Neural progenitor cell (in vitro differentiated cells): ENCODE measurements at regions not wholly inside any gene's neighbourhood (a gene's known extent, or its start where the extent isn't known, plus 50 kb on each side); places are given as distances from the start of the nearest gene placed in this dataset.
A peak's percentile ranks its signal among the peaks of the same experiment; 100 is the strongest.
"Not testable (repeated sequence)": the region's sequence is repeated elsewhere in the genome, so short reads cannot be mapped to it uniquely, and the experiment has no call there.

ENCODE experiments used
- DNase-seq: peaks from one replicate; pipeline ENCODE4 v3.0.0-alpha.2; 2016; ENCODE audit warnings: low spot score
- H2AFZ ChIP-seq: fragments of 200-600 bp; sonication (generic); replicated peaks from 2 replicates; pipeline ENCODE4 v1.6.1; 2016; ENCODE audit warnings: antibody characterized with exemption
- H3F3A ChIP-seq: fragments of 200-600 bp; sonication (generic); 2 replicates; pipeline ENCODE4 v1.6.1; 2016; ENCODE audit warnings: antibody characterized with exemption, low read depth
- H3K27ac ChIP-seq: fragments of 200-600 bp; sonication (generic); 2 replicates; pipeline ENCODE4 v1.5.1; 2016; ENCODE audit warnings: mild to moderate bottlenecking
- H3K27me3 ChIP-seq: fragments of 200-600 bp; sonication (generic); 2 replicates; pipeline ENCODE4 v1.6.1; 2016; ENCODE audit warnings: mild to moderate bottlenecking, moderate library complexity
- H3K36me3 ChIP-seq: fragments of 200-600 bp; sonication (generic); 2 replicates; pipeline ENCODE4 v1.5.1; 2016
- H3K4me1 ChIP-seq: fragments of 200-600 bp; sonication (generic); 2 replicates; pipeline ENCODE4 v1.6.1; 2016; ENCODE audit warnings: mixed run types
- H3K4me2 ChIP-seq: fragments of 200-600 bp; sonication (generic); 2 replicates; pipeline ENCODE4 v1.6.1; 2016
- H3K4me3 ChIP-seq: fragments of 200-600 bp; sonication (generic); 2 replicates; pipeline ENCODE4 v1.5.1; 2016
- H3K79me2 ChIP-seq: fragments of 200-600 bp; sonication (generic); 2 replicates; pipeline ENCODE4 v1.6.1; 2016; ENCODE audit warnings: low read depth
- H3K9ac ChIP-seq: fragments of 200-600 bp; sonication (generic); 2 replicates; pipeline ENCODE4 v1.6.1; 2016
- H3K9me3 ChIP-seq: fragments of 200-600 bp; sonication (generic); 2 replicates; pipeline ENCODE4 v1.5.1; 2016; ENCODE audit warnings: low read depth
- H4K20me1 ChIP-seq: fragments of 200-600 bp; sonication (generic); 2 replicates; pipeline ENCODE4 v1.6.1; 2016; ENCODE audit warnings: low read depth
- H3K27ac Mint-ChIP-seq: 3 replicates; pipeline ENCODE4 v1.8.0; 2021; ENCODE audit warnings: mixed read lengths
- H3K27me3 Mint-ChIP-seq: 2 replicates; pipeline ENCODE4 v1.8.0; 2022; ENCODE audit warnings: low read depth, mild to moderate bottlenecking, inconsistent platforms, moderate library complexity, mixed read lengths; ENCODE audit not compliant: insufficient read depth
- H3K36me3 Mint-ChIP-seq: 3 replicates; pipeline ENCODE4 v1.8.0; 2021; ENCODE audit warnings: mixed read lengths
- H3K4me1 Mint-ChIP-seq: 3 replicates; pipeline ENCODE4 v1.8.0; 2021; ENCODE audit warnings: mixed read lengths
- H3K4me3 Mint-ChIP-seq: 3 replicates; pipeline ENCODE4 v1.8.0; 2021; ENCODE audit warnings: mild to moderate bottlenecking, moderate library complexity, mixed read lengths
- H3K9me3 Mint-ChIP-seq: 3 replicates; pipeline ENCODE4 v1.8.0; 2020; ENCODE audit warnings: mixed read lengths
- CTCF ChIP-seq: fragments of 200-600 bp; sonication (generic); IDR thresholded peaks from 2 replicates; pipeline ENCODE4 v1.5.1; 2017; ENCODE audit warnings: antibody characterized with exemption, mild to moderate bottlenecking
- EZH2 ChIP-seq: fragments of 200-600 bp; sonication (generic); IDR thresholded peaks from 2 replicates; pipeline ENCODE4 v1.6.1; 2017; ENCODE audit warnings: antibody characterized with exemption, mild to moderate bottlenecking, moderate library complexity
- EZH2phosphoT487 ChIP-seq: fragments of 200-600 bp; sonication (generic); IDR thresholded peaks from 2 replicates; pipeline ENCODE4 v1.6.1; 2017; ENCODE audit warnings: antibody characterized with exemption

- DNase-seq, result no peak
- Histone ChIP-seq H3K4me3 (no peak overlapping the region), H3K27ac (no peak overlapping the region), H3K79me2 (no peaks in the 10 kb centered on the region), H3K27me3 (no peaks in the 10 kb centered on the region), H3K4me1 (no peaks in the 10 kb centered on the region), H3K9ac (no peak overlapping the region), H2AFZ (no peak overlapping the region), H3K4me2 (no peak overlapping the region), H3K36me3 (no peaks in the 10 kb centered on the region), H4K20me1 (no peaks in the 10 kb centered on the region), H3K9me3 (no peaks in the 10 kb centered on the region), H3F3A (no peaks in the 10 kb centered on the region)
- Mint-ChIP-seq H3K36me3 (no peaks in the 10 kb centered on the region), H3K4me1 (no peaks in the 10 kb centered on the region), H3K4me3 (no peak overlapping the region), H3K27me3 (peaks cover 16% of the 10 kb centered on the region), H3K27ac (no peak overlapping the region), H3K9me3 (peaks cover 15% of the 10 kb centered on the region)
- TF ChIP-seq EZH2phosphoT487, result no peak
Measured at GRCh38 chr16:5175266-5175665, 77.7 kb upstream of the EEF2KMT start.

- Histone ChIP-seq H3K36me3 (no peaks in the 10 kb centered on the region), H3K9me3 (no peaks in the 10 kb centered on the region), H3K27ac (no peak overlapping the region), H2AFZ (peak overlapping the region; percentile 38), H4K20me1 (no peaks in the 10 kb centered on the region), H3K4me1 (peaks cover 18% of the 10 kb centered on the region), H3K9ac (no peak overlapping the region), H3K79me2 (no peaks in the 10 kb centered on the region), H3K4me2 (peak overlapping the region; percentile 49), H3F3A (peaks cover 12% of the 10 kb centered on the region), H3K4me3 (no peak overlapping the region), H3K27me3 (no peaks in the 10 kb centered on the region)
- no peak overlapping the region for H3K4me3 Mint-ChIP-seq
- H3K36me3 Mint-ChIP-seq, result no peaks in the 10 kb centered on the region
- peaks cover 8% of the 10 kb centered on the region for H3K9me3 Mint-ChIP-seq
- TF ChIP-seq CTCF (no peak), EZH2phosphoT487 (no peak), EZH2 (no peak)
- H3K27ac Mint-ChIP-seq, result no peak overlapping the region
- peak; percentile 19 for DNase-seq
- H3K27me3 Mint-ChIP-seq, result peaks cover 8% of the 10 kb centered on the region
- H3K4me1 Mint-ChIP-seq, result peaks cover 6% of the 10 kb centered on the region
Measured at GRCh38 chr16:5166486-5166885, 68.9 kb upstream of the EEF2KMT start.

GRCh38 chr16:5165429-5165828 is 67.8 kb upstream of the EEF2KMT start:
- H3K4me1 Mint-ChIP-seq, H3K27me3 ChIP-seq, H3K4me3 Mint-ChIP-seq, H3K27ac ChIP-seq, H4K20me1 ChIP-seq, H3K36me3 ChIP-seq, H3K4me2 ChIP-seq, H3K36me3 Mint-ChIP-seq, H3K4me3 ChIP-seq, H2AFZ ChIP-seq, H3K27me3 Mint-ChIP-seq, H3K79me2 ChIP-seq, H3K9ac ChIP-seq, DNase-seq, H3K9me3 ChIP-seq, H3K27ac Mint-ChIP-seq: not testable (repeated sequence)
- H3F3A ChIP-seq, result peaks cover 12% of the 10 kb centered on the region
- H3K4me1 ChIP-seq, result peaks cover 20% of the 10 kb centered on the region
- peaks cover 15% of the 10 kb centered on the region for H3K9me3 Mint-ChIP-seq

- peaks cover 26% of the 10 kb centered on the region for H3F3A ChIP-seq
- H3K27ac Mint-ChIP-seq, H3K9me3 ChIP-seq, H3K36me3 Mint-ChIP-seq, H3K36me3 ChIP-seq, H2AFZ ChIP-seq, DNase-seq, H3K4me2 ChIP-seq, H4K20me1 ChIP-seq, H3K27me3 Mint-ChIP-seq, H3K9ac ChIP-seq, H3K4me3 ChIP-seq, H3K27ac ChIP-seq, H3K27me3 ChIP-seq, H3K79me2 ChIP-seq, H3K4me3 Mint-ChIP-seq: not testable (repeated sequence)
- peaks cover 12% of the 10 kb centered on the region for H3K4me1 Mint-ChIP-seq
- H3K4me1 ChIP-seq, result peaks cover 34% of the 10 kb centered on the region
- H3K9me3 Mint-ChIP-seq, result peaks cover 15% of the 10 kb centered on the region
Measured at GRCh38 chr16:5162801-5163200, 65.2 kb upstream of the EEF2KMT start.

- DNase-seq, H3K36me3 Mint-ChIP-seq, H3K9ac ChIP-seq, H3K36me3 ChIP-seq, H3K27ac Mint-ChIP-seq, H3K79me2 ChIP-seq, H4K20me1 ChIP-seq, H3K4me3 ChIP-seq, H2AFZ ChIP-seq, H3K27me3 Mint-ChIP-seq, H3K4me3 Mint-ChIP-seq, H3K27me3 ChIP-seq, H3K4me2 ChIP-seq, H3K9me3 ChIP-seq, H3K27ac ChIP-seq: not testable (repeated sequence)
- peaks cover 22% of the 10 kb centered on the region for H3F3A ChIP-seq
- peaks cover 15% of the 10 kb centered on the region for H3K9me3 Mint-ChIP-seq
- peaks cover 26% of the 10 kb centered on the region for H3K4me1 ChIP-seq
- peaks cover 11% of the 10 kb centered on the region for H3K4me1 Mint-ChIP-seq
Measured at GRCh38 chr16:5161888-5162287, 64.3 kb upstream of the EEF2KMT start.

- Histone ChIP-seq H3K27ac (peak overlapping the region; percentile 83), H3K4me1 (peaks cover 16% of the 10 kb centered on the region), H3F3A (peaks cover 14% of the 10 kb centered on the region), H3K4me2 (peak overlapping the region; percentile 52)
- H4K20me1 ChIP-seq, DNase-seq, H3K4me3 Mint-ChIP-seq, H3K27ac Mint-ChIP-seq, H3K4me3 ChIP-seq, H3K9me3 ChIP-seq, H2AFZ ChIP-seq, H3K9ac ChIP-seq, H3K79me2 ChIP-seq, H3K36me3 ChIP-seq, H3K27me3 Mint-ChIP-seq, H3K36me3 Mint-ChIP-seq, H3K27me3 ChIP-seq, H3K4me1 Mint-ChIP-seq: not testable (repeated sequence)
- peaks cover 17% of the 10 kb centered on the region for H3K9me3 Mint-ChIP-seq
Measured at GRCh38 chr16:5160010-5160409, 62.4 kb upstream of the EEF2KMT start.

GRCh38 chr16:5159537-5159936 is 61.9 kb upstream of the EEF2KMT start:
- H3K9me3 ChIP-seq, H3K36me3 ChIP-seq, H3K27me3 Mint-ChIP-seq, H3K36me3 Mint-ChIP-seq, H3K4me3 ChIP-seq, H4K20me1 ChIP-seq, H3K4me3 Mint-ChIP-seq, H3K27me3 ChIP-seq, H3K4me1 Mint-ChIP-seq, H3K9ac ChIP-seq, H3K79me2 ChIP-seq, H2AFZ ChIP-seq: not testable (repeated sequence)
- peak; percentile 33 for DNase-seq
- H3F3A ChIP-seq, result peaks cover 14% of the 10 kb centered on the region
- peak overlapping the region; percentile 52 for H3K4me2 ChIP-seq
- H3K9me3 Mint-ChIP-seq, result peaks cover 21% of the 10 kb centered on the region
- H3K27ac ChIP-seq, result peak overlapping the region; percentile 83
- peak overlapping the region; percentile 3 for H3K27ac Mint-ChIP-seq
- peaks cover 16% of the 10 kb centered on the region for H3K4me1 ChIP-seq
